H1 (cell line): ENCODE measurements at regions not wholly inside any gene's neighbourhood (a gene's known extent, or its start where the extent isn't known, plus 50 kb on each side); places are given as distances from the start of the nearest gene placed in this dataset.

ENCODE experiments used
- BCL11A ChIP-seq, 2 experiments: IDR thresholded peaks; one replicate each; pipeline ENCODE4 v1.6.1; 2011; ENCODE audit warnings: low read depth in 2 of 2, low read length in 2 of 2, mild to moderate bottlenecking in 2 of 2

- no peak for TF ChIP-seq BCL11A (IDR thresholded peaks at IDR 0.05; ENCODE audit: low read depth in 2 of 2, low read length in 2 of 2)
These were observed 591.0 kb upstream of the GJE1 start (continued) for GRCh38 chr6:141541581-141542324.
